Omental fat pad (tissue), 3 donors: ENCODE measurements at regions not wholly inside any gene's neighbourhood (a gene's known extent, or its start where the extent isn't known, plus 50 kb on each side); places are given as distances from the start of the nearest gene placed in this dataset.

Source experiments
- ATAC-seq: fragments of 150-250 bp; one replicate; pipeline ENCODE4 v1.9.1; 2016; ENCODE audit warnings: mild to moderate bottlenecking, moderate library complexity; ENCODE audit not compliant: low FRiP score
- DNase-seq: peaks from one replicate; pipeline ENCODE4 v3.0.0-alpha.2; 2019; ENCODE audit warnings: low spot score
- TF ChIP-seq, protein P1 (sequence below), 3 donors: fragments of 450-650 bp; IDR thresholded peaks; one replicate each; pipeline ENCODE4 v1.5.1; 2016 to 2017; ENCODE audit warnings: antibody characterized with exemption in 3 of 3, mild to moderate bottlenecking in 3 of 3, moderate library complexity in 2 of 3

DNA sequence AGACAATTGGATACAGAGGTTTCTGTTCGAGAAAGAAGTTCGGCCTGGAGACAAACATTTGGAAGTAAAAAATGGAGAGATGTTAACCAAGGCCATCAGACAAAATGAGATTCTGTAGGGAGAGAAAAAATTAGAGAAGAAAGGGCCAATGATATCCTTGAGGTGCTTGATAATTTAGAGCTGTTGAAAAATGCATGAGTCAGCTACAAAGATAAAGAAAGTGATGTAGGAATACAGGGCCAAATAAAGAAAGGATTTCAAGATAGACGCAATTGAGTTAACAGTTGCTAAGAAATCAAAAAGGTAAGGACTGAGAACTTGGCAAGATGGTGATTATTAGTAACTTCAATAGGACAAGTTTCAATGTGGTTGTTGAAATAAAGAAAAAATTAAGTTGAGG is 384.2 kb upstream of the SEMA3A start:
- TF ChIP-seq, protein P1, sequence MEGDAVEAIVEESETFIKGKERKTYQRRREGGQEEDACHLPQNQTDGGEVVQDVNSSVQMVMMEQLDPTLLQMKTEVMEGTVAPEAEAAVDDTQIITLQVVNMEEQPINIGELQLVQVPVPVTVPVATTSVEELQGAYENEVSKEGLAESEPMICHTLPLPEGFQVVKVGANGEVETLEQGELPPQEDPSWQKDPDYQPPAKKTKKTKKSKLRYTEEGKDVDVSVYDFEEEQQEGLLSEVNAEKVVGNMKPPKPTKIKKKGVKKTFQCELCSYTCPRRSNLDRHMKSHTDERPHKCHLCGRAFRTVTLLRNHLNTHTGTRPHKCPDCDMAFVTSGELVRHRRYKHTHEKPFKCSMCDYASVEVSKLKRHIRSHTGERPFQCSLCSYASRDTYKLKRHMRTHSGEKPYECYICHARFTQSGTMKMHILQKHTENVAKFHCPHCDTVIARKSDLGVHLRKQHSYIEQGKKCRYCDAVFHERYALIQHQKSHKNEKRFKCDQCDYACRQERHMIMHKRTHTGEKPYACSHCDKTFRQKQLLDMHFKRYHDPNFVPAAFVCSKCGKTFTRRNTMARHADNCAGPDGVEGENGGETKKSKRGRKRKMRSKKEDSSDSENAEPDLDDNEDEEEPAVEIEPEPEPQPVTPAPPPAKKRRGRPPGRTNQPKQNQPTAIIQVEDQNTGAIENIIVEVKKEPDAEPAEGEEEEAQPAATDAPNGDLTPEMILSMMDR (IDR thresholded peaks at IDR 0.05) = no peak
- ATAC-seq (no peak), DNase-seq (no peak)

- ATAC-seq (no peak), DNase-seq (no peak)
- TF ChIP-seq, protein P1 (IDR thresholded peaks at IDR 0.05) = no peak
Measured at GRCh38 chr7:84568781-84569180, 374.2 kb upstream of the SEMA3A start.

GRCh38 chr7:84565345-84566074 is 370.9 kb upstream of the SEMA3A start:
- TF ChIP-seq, protein P1 (IDR thresholded peaks at IDR 0.05) = no peak
- no peak for DNase-seq
- ATAC-seq = no peak

- no peak for DNase-seq
- TF ChIP-seq, protein P1 (IDR thresholded peaks at IDR 0.05) = no peak
- ATAC-seq = no peak
Measured at GRCh38 chr7:84553711-84554110, 359.1 kb upstream of the SEMA3A start.

GRCh38 chr7:84549409-84549808 is 354.8 kb upstream of the SEMA3A start:
- ATAC-seq = no peak
- TF ChIP-seq, protein P1 (IDR thresholded peaks at IDR 0.05) = no peak
- DNase-seq = no peak

DNA sequence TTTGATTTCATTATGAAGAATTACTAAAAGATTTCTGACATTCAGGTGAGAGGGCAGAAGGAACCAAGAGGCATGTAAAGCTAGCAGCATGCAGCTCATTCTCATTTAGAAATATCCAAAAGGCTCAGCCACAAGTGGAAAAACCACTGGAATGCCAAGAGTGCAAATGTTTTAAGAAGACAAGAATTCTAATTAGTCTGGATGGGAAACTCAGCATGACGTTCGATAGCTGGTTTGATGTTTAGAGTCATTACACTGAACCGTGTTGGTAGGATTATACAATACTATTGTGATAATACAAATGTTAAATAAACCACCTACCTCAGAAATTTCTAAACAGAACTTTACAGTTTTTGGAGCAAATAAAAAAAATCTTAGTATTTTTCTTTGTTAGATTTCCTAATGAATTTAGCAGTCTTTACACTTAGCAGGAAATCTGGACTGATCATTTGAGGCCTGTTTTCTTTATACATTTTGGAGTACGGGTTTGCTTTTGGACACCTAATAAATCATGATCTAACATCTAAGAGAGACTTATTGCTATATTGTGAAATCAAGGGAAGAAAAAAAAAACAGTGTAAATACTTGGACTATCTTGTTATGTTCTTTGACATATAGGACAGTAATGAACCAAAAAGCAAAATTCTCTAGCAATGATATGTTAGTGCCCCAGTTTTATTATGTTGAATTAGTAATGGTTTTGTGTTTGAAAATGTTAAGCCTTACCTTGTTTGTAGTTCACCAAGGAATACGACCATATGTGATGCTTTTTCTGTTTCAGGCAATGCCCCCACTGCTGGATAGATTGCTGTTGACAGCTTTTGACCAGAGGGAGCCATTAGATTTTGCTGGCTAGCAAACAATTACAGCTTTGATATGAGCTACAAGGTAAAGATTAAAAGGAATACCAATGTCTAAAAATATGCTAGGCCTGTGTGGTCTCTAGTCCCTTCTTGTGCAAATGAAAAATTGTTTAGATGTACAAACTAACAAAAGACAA is 354.1 kb upstream of the SEMA3A start:
- TF ChIP-seq, protein P1 (IDR thresholded peaks at IDR 0.05) = no peak
- ATAC-seq (no peak), DNase-seq (no peak)
